Uterus (tissue), 2 donors: ENCODE measurements at regions not wholly inside any gene's neighbourhood (a gene's known extent, or its start where the extent isn't known, plus 50 kb on each side); places are given as distances from the start of the nearest gene placed in this dataset.

Source experiments
- POLR2A ChIP-seq, 2 donors: fragments of 450-650 bp; IDR thresholded peaks; one replicate each; pipeline ENCODE4 v1.6.1; 2016; ENCODE audit warnings: antibody characterized with exemption in 2 of 2, mild to moderate bottlenecking in 1 of 2, moderate library complexity in 1 of 2
- TF ChIP-seq, protein P1 (sequence below), 4 experiments: fragments of 200-600 bp in 2 of 4; fragments of 450-650 bp in 2 of 4; sonication (generic) in 2 of 4; IDR thresholded peaks; one replicate each; pipeline ENCODE4 v1.5.1; 2016 to 2019; ENCODE audit warnings: antibody characterized with exemption in 4 of 4, mild to moderate bottlenecking in 2 of 4, moderate library complexity in 1 of 4

- TF ChIP-seq, protein P1, sequence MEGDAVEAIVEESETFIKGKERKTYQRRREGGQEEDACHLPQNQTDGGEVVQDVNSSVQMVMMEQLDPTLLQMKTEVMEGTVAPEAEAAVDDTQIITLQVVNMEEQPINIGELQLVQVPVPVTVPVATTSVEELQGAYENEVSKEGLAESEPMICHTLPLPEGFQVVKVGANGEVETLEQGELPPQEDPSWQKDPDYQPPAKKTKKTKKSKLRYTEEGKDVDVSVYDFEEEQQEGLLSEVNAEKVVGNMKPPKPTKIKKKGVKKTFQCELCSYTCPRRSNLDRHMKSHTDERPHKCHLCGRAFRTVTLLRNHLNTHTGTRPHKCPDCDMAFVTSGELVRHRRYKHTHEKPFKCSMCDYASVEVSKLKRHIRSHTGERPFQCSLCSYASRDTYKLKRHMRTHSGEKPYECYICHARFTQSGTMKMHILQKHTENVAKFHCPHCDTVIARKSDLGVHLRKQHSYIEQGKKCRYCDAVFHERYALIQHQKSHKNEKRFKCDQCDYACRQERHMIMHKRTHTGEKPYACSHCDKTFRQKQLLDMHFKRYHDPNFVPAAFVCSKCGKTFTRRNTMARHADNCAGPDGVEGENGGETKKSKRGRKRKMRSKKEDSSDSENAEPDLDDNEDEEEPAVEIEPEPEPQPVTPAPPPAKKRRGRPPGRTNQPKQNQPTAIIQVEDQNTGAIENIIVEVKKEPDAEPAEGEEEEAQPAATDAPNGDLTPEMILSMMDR (IDR thresholded peaks at IDR 0.05), result no peak
- TF ChIP-seq POLR2A (IDR thresholded peaks at IDR 0.05), result no peak
Observed at GRCh38 chr11:116112087-116112935, 608.1 kb upstream of the CADM1 start.
